ENCODE measurements at regions not wholly inside any gene's neighbourhood (a gene's known extent, or its start where the extent isn't known, plus 50 kb on each side); places are given as distances from the start of the nearest gene placed in this dataset.

- H3K27ac ChIP-seq (ENCODE audit: low read depth in 1 of 2, low read length in 2 of 2): no peak overlapping the region
- no peaks in the 10 kb centered on the region for H3K4me1 ChIP-seq (ENCODE audit: control insufficient read depth in 1 of 2, insufficient read depth in 2 of 2, low read length in 2 of 2)
- intact Hi-C loops (cut with DNase I): no loop called here
- DNase-seq (no peak), ATAC-seq (ENCODE audit: low FRiP score) (no peak)
- H3K4me3 ChIP-seq (ENCODE audit: low read length in 2 of 2): no peak overlapping the region
- no peaks in the 10 kb centered on the region for H3K9me3 ChIP-seq (ENCODE audit: control insufficient read depth, low read length)
- H3K36me3 ChIP-seq (ENCODE audit: control insufficient read depth in 1 of 2, insufficient read depth in 2 of 2, low read length in 1 of 2): no peaks in the 10 kb centered on the region
- 48 to 58% methylated on average over 3 of the region's 3 CpGs for WGBS, 2 donors
- H3K27me3 ChIP-seq (ENCODE audit: control insufficient read depth in 1 of 2, insufficient read depth in 2 of 2, low read length in 1 of 2): no peaks in the 10 kb centered on the region
Measured at GRCh38 chr3:106210923-106211322, 342.1 kb upstream of the CBLB start.

GRCh38 chr3:106212665-106213222 lies 343.9 kb upstream of the CBLB start:
- Histone ChIP-seq H3K9me3 (ENCODE audit: control insufficient read depth, low read length) (no peaks in the 10 kb centered on the region), H3K27ac (ENCODE audit: low read depth in 1 of 2, low read length in 2 of 2) (no peak overlapping the region), H3K27me3 (ENCODE audit: control insufficient read depth in 1 of 2, insufficient read depth in 2 of 2, low read length in 1 of 2) (no peaks in the 10 kb centered on the region), H3K4me3 (ENCODE audit: low read length in 2 of 2) (no peak overlapping the region), H3K36me3 (ENCODE audit: control insufficient read depth in 1 of 2, insufficient read depth in 2 of 2, low read length in 1 of 2) (no peaks in the 10 kb centered on the region), H3K4me1 (ENCODE audit: control insufficient read depth in 1 of 2, insufficient read depth in 2 of 2, low read length in 2 of 2) (no peaks in the 10 kb centered on the region)
- no peak for ATAC-seq (ENCODE audit: low FRiP score)
- DNase-seq: no peak
- WGBS, 2 donors: 97 to 100% methylated on average over 1 of the region's 1 CpG
- intact Hi-C loops (cut with DNase I): no loop called here

GRCh38 chr3:106213954-106214353 lies 345.1 kb upstream of the CBLB start:
- no peak for DNase-seq
- no peaks in the 10 kb centered on the region for H3K4me1 ChIP-seq (ENCODE audit: control insufficient read depth in 1 of 2, insufficient read depth in 2 of 2, low read length in 2 of 2)
- H3K27me3 ChIP-seq (ENCODE audit: control insufficient read depth in 1 of 2, insufficient read depth in 2 of 2, low read length in 1 of 2): no peaks in the 10 kb centered on the region
- WGBS, 2 donors: 95 to 97% methylated on average over 4 of the region's 4 CpGs
- intact Hi-C loops (cut with DNase I): no loop called here
- H3K9me3 ChIP-seq (ENCODE audit: control insufficient read depth, low read length): no peaks in the 10 kb centered on the region
- no peaks in the 10 kb centered on the region for H3K36me3 ChIP-seq (ENCODE audit: control insufficient read depth in 1 of 2, insufficient read depth in 2 of 2, low read length in 1 of 2)
- H3K27ac ChIP-seq (ENCODE audit: low read depth in 1 of 2, low read length in 2 of 2): no peak overlapping the region
- H3K4me3 ChIP-seq (ENCODE audit: low read length in 2 of 2): no peak overlapping the region
- ATAC-seq (ENCODE audit: low FRiP score): no peak

- Histone ChIP-seq H3K27ac (ENCODE audit: low read depth in 1 of 2, low read length in 2 of 2) (no peak overlapping the region), H3K27me3 (ENCODE audit: control insufficient read depth in 1 of 2, insufficient read depth in 2 of 2, low read length in 1 of 2) (no peaks in the 10 kb centered on the region), H3K4me3 (ENCODE audit: low read length in 2 of 2) (no peak overlapping the region), H3K9me3 (ENCODE audit: control insufficient read depth, low read length) (no peaks in the 10 kb centered on the region), H3K4me1 (ENCODE audit: control insufficient read depth in 1 of 2, insufficient read depth in 2 of 2, low read length in 2 of 2) (no peaks in the 10 kb centered on the region), H3K36me3 (ENCODE audit: control insufficient read depth in 1 of 2, insufficient read depth in 2 of 2, low read length in 1 of 2) (no peaks in the 10 kb centered on the region)
- DNase-seq: no peak
- 76 to 78% methylated on average over 4 of the region's 4 CpGs for WGBS, 2 donors
- intact Hi-C loops (cut with DNase I): no loop called here
- ATAC-seq (ENCODE audit: low FRiP score): no peak
Measured at GRCh38 chr3:106214641-106215040, 345.8 kb upstream of the CBLB start.

GRCh38 chr3:106215047-106215446 lies 346.2 kb upstream of the CBLB start:
- intact Hi-C loops (cut with DNase I): no loop called here

DNA sequence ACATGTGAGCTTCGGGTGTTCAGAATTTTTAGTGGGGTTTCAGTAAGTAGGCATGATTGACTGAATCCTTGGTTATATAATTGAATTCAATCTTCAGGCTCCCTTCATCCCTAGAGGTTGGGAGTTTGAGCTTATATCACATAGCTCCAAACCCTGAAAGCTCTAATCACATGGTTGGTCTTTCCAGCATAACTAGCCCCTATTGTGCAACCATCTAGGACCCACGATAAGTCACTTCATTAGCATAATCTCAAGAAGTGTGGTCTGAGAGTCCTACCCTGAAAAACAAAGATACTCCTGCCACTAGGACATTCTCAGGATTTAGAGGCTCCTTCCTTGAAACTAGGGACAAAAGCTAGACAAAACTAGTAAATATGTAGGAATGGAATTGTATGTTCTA lies 348.9 kb upstream of the CBLB start:
- no peak for ATAC-seq (ENCODE audit: low FRiP score)
- Histone ChIP-seq H3K4me1 (ENCODE audit: control insufficient read depth in 1 of 2, insufficient read depth in 2 of 2, low read length in 2 of 2) (no peaks in the 10 kb centered on the region), H3K27ac (ENCODE audit: low read depth in 1 of 2, low read length in 2 of 2) (no peak overlapping the region), H3K9me3 (ENCODE audit: control insufficient read depth, low read length) (no peaks in the 10 kb centered on the region), H3K27me3 (ENCODE audit: control insufficient read depth in 1 of 2, insufficient read depth in 2 of 2, low read length in 1 of 2) (no peaks in the 10 kb centered on the region), H3K36me3 (ENCODE audit: control insufficient read depth in 1 of 2, insufficient read depth in 2 of 2, low read length in 1 of 2) (no peaks in the 10 kb centered on the region), H3K4me3 (ENCODE audit: low read length in 2 of 2) (no peak overlapping the region)
- no peak for DNase-seq
- intact Hi-C loops (cut with DNase I): no loop called here
- WGBS, 2 donors: 90% methylated on average over 2 of the region's 2 CpGs

More at GRCh38 chr3:106215047-106215446, 346.2 kb upstream of the CBLB start:
- Histone ChIP-seq H3K36me3 (ENCODE audit: control insufficient read depth in 1 of 2, insufficient read depth in 2 of 2, low read length in 1 of 2) (no peaks in the 10 kb centered on the region), H3K4me1 (ENCODE audit: control insufficient read depth in 1 of 2, insufficient read depth in 2 of 2, low read length in 2 of 2) (no peaks in the 10 kb centered on the region), H3K27ac (ENCODE audit: low read depth in 1 of 2, low read length in 2 of 2) (no peak overlapping the region), H3K27me3 (ENCODE audit: control insufficient read depth in 1 of 2, insufficient read depth in 2 of 2, low read length in 1 of 2) (no peaks in the 10 kb centered on the region), H3K9me3 (ENCODE audit: control insufficient read depth, low read length) (no peaks in the 10 kb centered on the region), H3K4me3 (ENCODE audit: low read length in 2 of 2) (no peak overlapping the region)
- ATAC-seq (ENCODE audit: low FRiP score) (no peak), DNase-seq (no peak)
- 94 to 95% methylated on average over 1 of the region's 1 CpG for WGBS, 2 donors

DNA sequence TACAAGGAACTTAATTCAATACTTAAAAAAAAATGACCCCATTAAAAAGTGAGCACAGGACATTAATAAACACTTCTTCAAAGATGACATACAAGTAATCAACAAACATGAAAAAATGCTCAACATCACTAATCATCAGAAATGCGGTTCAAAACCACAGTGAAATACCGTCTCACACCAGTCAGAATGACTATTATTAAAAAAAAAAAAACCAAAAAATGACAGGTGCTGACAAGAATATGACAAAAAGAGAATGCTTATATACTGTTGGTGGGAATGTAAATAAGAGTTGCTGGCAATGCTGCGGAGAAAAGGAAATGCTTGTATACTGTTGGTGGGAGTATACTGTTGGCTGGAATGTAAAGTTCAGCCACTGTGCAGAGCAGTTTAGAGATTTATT lies 358.3 kb upstream of the CBLB start:
- no peak overlapping the region for H3K4me3 ChIP-seq (ENCODE audit: low read length in 2 of 2)
- H3K27me3 ChIP-seq (ENCODE audit: control insufficient read depth in 1 of 2, insufficient read depth in 2 of 2, low read length in 1 of 2): no peaks in the 10 kb centered on the region
- no peaks in the 10 kb centered on the region for H3K4me1 ChIP-seq (ENCODE audit: control insufficient read depth in 1 of 2, insufficient read depth in 2 of 2, low read length in 2 of 2)
- ATAC-seq (ENCODE audit: low FRiP score) (no peak), DNase-seq (no peak)
- 76 to 91% methylated on average over 3 of the region's 3 CpGs for WGBS, 2 donors
- H3K36me3 ChIP-seq (ENCODE audit: control insufficient read depth in 1 of 2, insufficient read depth in 2 of 2, low read length in 1 of 2): no peaks in the 10 kb centered on the region
- H3K9me3 ChIP-seq (ENCODE audit: control insufficient read depth, low read length): no peaks in the 10 kb centered on the region
- H3K27ac ChIP-seq (ENCODE audit: low read depth in 1 of 2, low read length in 2 of 2): no peak overlapping the region
- intact Hi-C loops (cut with DNase I): no loop called here

- Histone ChIP-seq H3K27me3 (ENCODE audit: control insufficient read depth in 1 of 2, insufficient read depth in 2 of 2, low read length in 1 of 2) (no peaks in the 10 kb centered on the region), H3K4me3 (ENCODE audit: low read length in 2 of 2) (no peak overlapping the region), H3K9me3 (ENCODE audit: control insufficient read depth, low read length) (no peaks in the 10 kb centered on the region), H3K27ac (ENCODE audit: low read depth in 1 of 2, low read length in 2 of 2) (no peak overlapping the region), H3K4me1 (ENCODE audit: control insufficient read depth in 1 of 2, insufficient read depth in 2 of 2, low read length in 2 of 2) (no peaks in the 10 kb centered on the region), H3K36me3 (ENCODE audit: control insufficient read depth in 1 of 2, insufficient read depth in 2 of 2, low read length in 1 of 2) (no peaks in the 10 kb centered on the region)
- DNase-seq (no peak), ATAC-seq (ENCODE audit: low FRiP score) (no peak)
- intact Hi-C loops (cut with DNase I): no loop called here
- 84 to 86% methylated on average over 2 of the region's 2 CpGs for WGBS, 2 donors
Measured at GRCh38 chr3:106228271-106228670, 359.5 kb upstream of the CBLB start.

- Histone ChIP-seq H3K27me3 (ENCODE audit: control insufficient read depth in 1 of 2, insufficient read depth in 2 of 2, low read length in 1 of 2) (no peaks in the 10 kb centered on the region), H3K36me3 (ENCODE audit: control insufficient read depth in 1 of 2, insufficient read depth in 2 of 2, low read length in 1 of 2) (no peaks in the 10 kb centered on the region), H3K4me1 (ENCODE audit: control insufficient read depth in 1 of 2, insufficient read depth in 2 of 2, low read length in 2 of 2) (no peaks in the 10 kb centered on the region), H3K27ac (ENCODE audit: low read depth in 1 of 2, low read length in 2 of 2) (no peak overlapping the region), H3K4me3 (ENCODE audit: low read length in 2 of 2) (no peak overlapping the region), H3K9me3 (ENCODE audit: control insufficient read depth, low read length) (no peaks in the 10 kb centered on the region)
- intact Hi-C loops (cut with DNase I): no loop called here
- no peak for ATAC-seq (ENCODE audit: low FRiP score)
- WGBS, 2 donors: 92 to 98% methylated on average over 4 of the region's 4 CpGs
- no peak for DNase-seq
Measured at GRCh38 chr3:106229495-106230278, 360.9 kb upstream of the CBLB start.

Measured in aorta (tissue), 5 donors.